Tibial artery (tissue), 4 donors: ENCODE measurements at regions not wholly inside any gene's neighbourhood (a gene's known extent, or its start where the extent isn't known, plus 50 kb on each side); places are given as distances from the start of the nearest gene placed in this dataset.
"Not testable (repeated sequence)": the region's sequence is repeated elsewhere in the genome, so short reads cannot be mapped to it uniquely, and the experiment has no call there.

Source experiments
- DNase-seq, 2 donors: peaks; one replicate each; pipeline ENCODE4 v3.0.0-alpha.2; 2019
- H3K27ac ChIP-seq, 2 donors: fragments of 200-600 bp; sonication (generic) in 1 of 2; 1 replicate in 1 of 2; 2 replicates in 1 of 2; pipeline ENCODE4 v1.5.1; 2018 to 2019; ENCODE audit warnings: mild to moderate bottlenecking in 1 of 2
- H3K27me3 ChIP-seq, 2 donors: fragments of 200-600 bp; sonication (generic) in 1 of 2; one replicate each; pipeline versions ENCODE4 v1.5.1 to v1.6.0; 2016 to 2019
- H3K36me3 ChIP-seq, 3 donors: fragments of 200-600 bp; sonication (generic) in 2 of 3; one replicate each; pipeline ENCODE4 v1.5.1; 2016 to 2019; ENCODE audit warnings: mild to moderate bottlenecking in 2 of 3
- H3K4me1 ChIP-seq, 4 donors: fragments of 200-600 bp; sonication (generic) in 2 of 4; 1 replicate in 3 of 4; 2 replicates in 1 of 4; pipeline ENCODE4 v1.5.1; 2016 to 2019
- H3K4me3 ChIP-seq, 2 donors: fragments of 200-600 bp; sonication (generic) in 1 of 2; 1 replicate in 1 of 2; 2 replicates in 1 of 2; pipeline ENCODE4 v1.5.1; 2018 to 2019; ENCODE audit warnings: mild to moderate bottlenecking in 2 of 2
- H3K9me3 ChIP-seq, 3 donors: fragments of 200-600 bp; sonication (generic) in 1 of 3; one replicate each; pipeline ENCODE4 v1.5.1; 2016 to 2019
- intact Hi-C: fragments of 100-400 bp; cut with DNase I; formaldehyde crosslinking; loops from one replicate; pipeline ENCODE4 v1.15.0; 2023; ENCODE audit warnings: low total_unique reads
- TF ChIP-seq, protein P1 (sequence below), 2 experiments: fragments of 200-600 bp in 1 of 2; fragments of 450-650 bp in 1 of 2; IDR thresholded peaks; one replicate each; pipeline ENCODE4 v1.5.1; 2017 to 2019; ENCODE audit warnings: antibody characterized with exemption in 2 of 2, mild to moderate bottlenecking in 1 of 2, moderate library complexity in 1 of 2

DNA sequence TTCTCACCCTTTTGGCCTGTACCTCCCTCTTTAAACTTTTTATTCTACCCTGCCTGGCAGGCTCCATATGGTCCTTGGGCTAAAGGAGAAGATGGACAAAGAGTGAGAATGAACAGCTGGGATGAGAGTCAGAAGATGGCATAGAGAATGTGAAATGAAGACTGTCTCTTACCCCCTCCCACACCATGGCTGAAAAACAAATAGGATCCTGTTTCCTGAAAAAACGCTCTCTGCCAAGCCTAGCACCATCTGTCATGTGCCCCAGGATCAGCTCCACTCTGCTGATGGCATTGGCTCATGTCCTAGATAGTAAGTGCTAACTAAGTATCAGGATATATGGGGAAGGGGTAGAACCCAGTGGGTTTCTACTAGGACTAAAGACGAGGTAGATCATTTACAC is 238.6 kb downstream of the MEX3B start:
- no peaks in the 10 kb centered on the region for H3K9me3 ChIP-seq
- H3K27me3 ChIP-seq = peaks cover 0 to 3% of the 10 kb centered on the region in 2 donors
- TF ChIP-seq, protein P1, sequence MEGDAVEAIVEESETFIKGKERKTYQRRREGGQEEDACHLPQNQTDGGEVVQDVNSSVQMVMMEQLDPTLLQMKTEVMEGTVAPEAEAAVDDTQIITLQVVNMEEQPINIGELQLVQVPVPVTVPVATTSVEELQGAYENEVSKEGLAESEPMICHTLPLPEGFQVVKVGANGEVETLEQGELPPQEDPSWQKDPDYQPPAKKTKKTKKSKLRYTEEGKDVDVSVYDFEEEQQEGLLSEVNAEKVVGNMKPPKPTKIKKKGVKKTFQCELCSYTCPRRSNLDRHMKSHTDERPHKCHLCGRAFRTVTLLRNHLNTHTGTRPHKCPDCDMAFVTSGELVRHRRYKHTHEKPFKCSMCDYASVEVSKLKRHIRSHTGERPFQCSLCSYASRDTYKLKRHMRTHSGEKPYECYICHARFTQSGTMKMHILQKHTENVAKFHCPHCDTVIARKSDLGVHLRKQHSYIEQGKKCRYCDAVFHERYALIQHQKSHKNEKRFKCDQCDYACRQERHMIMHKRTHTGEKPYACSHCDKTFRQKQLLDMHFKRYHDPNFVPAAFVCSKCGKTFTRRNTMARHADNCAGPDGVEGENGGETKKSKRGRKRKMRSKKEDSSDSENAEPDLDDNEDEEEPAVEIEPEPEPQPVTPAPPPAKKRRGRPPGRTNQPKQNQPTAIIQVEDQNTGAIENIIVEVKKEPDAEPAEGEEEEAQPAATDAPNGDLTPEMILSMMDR (IDR thresholded peaks at IDR 0.05) = no peak
- no peak overlapping the region for H3K4me3 ChIP-seq
- intact Hi-C loops = no loop called here
- H3K4me1 ChIP-seq = no peaks in the 10 kb centered on the region
- no peaks in the 10 kb centered on the region for H3K36me3 ChIP-seq
- no peak overlapping the region for H3K27ac ChIP-seq
- DNase-seq = no peak

DNA sequence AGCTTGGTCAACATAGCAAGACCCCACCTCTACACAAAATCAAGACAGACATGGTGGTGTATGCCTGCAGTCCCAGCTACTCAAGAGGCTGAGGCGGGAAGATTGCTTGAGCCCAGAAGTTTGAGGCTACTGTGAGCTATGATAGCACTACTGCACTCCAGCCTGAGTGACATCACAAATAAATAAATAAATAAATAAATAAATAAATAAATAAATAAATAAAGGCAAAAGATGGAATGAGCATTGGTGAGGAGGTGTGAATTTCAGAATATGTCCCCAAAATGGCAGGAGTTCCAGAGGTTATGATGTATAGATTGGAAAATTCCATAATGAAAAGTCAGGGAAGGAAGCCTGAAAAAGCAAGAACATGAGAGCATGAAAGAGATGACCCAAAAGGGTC is 249.9 kb downstream of the MEX3B start:
- Histone ChIP-seq H3K36me3 (no peaks in the 10 kb centered on the region), H3K27ac (no peak overlapping the region), H3K4me3 (no peak overlapping the region), H3K9me3 (no peaks in the 10 kb centered on the region), H3K27me3 (no peaks in the 10 kb centered on the region), H3K4me1 (no peaks in the 10 kb centered on the region)
- TF ChIP-seq, protein P1 (IDR thresholded peaks at IDR 0.05) = no peak
- DNase-seq = no peak
- intact Hi-C loops = no loop called here

DNA sequence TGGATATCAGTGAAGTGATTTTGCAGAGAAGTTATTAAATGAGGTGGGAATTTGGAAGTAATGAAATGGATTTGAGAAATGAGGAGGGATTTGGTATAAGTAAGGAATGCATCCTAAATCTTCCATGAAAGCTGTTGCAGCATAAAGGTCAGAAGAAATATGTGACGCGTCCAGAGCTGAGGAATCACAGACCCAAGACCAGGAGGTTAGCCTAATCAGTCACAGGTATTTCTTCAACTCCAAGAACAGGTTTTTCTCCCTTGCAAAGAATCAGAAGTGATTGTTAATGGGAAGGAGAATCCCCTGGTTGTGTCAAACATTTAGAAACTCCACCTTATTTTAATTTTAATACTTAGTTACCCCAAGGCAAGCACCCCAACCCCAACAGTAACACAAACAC is 253.2 kb downstream of the MEX3B start:
- Histone ChIP-seq H3K4me1 (no peaks in the 10 kb centered on the region), H3K27ac (no peak overlapping the region), H3K4me3 (no peak overlapping the region), H3K36me3 (no peaks in the 10 kb centered on the region), H3K9me3 (no peaks in the 10 kb centered on the region), H3K27me3 (peaks cover 0 to 14% of the 10 kb centered on the region in 2 donors)
- DNase-seq = no peak
- intact Hi-C loops = no loop called here
- TF ChIP-seq, protein P1 (IDR thresholded peaks at IDR 0.05) = no peak

DNA sequence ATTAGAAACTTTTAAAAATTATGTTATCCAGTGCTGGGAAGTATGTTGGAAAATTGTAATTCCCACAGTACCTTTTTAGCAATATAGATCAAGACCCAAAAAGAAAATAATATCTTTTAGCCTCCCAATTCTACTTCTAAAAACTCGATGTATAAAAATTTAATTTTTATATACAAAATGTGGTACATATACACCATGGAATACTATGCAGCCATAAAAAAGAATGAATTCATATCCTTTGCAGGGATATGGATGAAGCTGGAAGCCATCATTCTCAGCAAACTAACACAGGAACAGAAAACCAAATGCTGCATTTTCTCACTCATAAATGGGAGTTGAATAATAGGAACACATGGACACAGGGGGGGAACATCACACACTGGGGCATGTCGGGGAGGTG is 254.5 kb downstream of the MEX3B start:
- H3K36me3 ChIP-seq, DNase-seq, H3K4me3 ChIP-seq, H3K9me3 ChIP-seq, H3K4me1 ChIP-seq, intact Hi-C loops, H3K27ac ChIP-seq: not testable (repeated sequence)
- peaks cover 0 to 20% of the 10 kb centered on the region in 2 donors for H3K27me3 ChIP-seq

DNA sequence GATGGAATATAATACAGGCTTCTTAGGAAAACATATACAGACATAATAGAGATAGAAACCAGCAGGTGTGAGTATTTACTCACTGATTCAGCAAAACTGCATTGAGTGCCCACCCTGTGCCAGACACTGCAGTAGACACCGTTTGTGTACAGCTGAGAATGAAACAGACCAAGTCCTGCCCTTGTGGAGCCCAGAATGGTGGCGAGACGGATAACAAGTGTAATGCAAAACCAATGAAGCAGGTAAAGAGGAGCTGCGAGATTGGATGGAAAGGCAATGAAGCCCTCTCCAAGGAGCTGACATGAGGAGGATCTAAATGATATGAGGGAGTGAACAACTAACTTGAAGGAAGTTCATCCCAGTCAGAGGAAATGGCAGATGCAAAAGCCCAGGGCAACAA is 256.4 kb downstream of the MEX3B start:
- H3K9me3 ChIP-seq = no peaks in the 10 kb centered on the region
- no peak overlapping the region for H3K27ac ChIP-seq
- no peaks in the 10 kb centered on the region for H3K36me3 ChIP-seq
- H3K4me3 ChIP-seq = no peak overlapping the region
- no peaks in the 10 kb centered on the region for H3K4me1 ChIP-seq
- no peak for DNase-seq
- TF ChIP-seq, protein P1 (IDR thresholded peaks at IDR 0.05) = no peak
- intact Hi-C loops = no loop called here
- H3K27me3 ChIP-seq = peaks cover 0 to 23% of the 10 kb centered on the region in 2 donors

DNA sequence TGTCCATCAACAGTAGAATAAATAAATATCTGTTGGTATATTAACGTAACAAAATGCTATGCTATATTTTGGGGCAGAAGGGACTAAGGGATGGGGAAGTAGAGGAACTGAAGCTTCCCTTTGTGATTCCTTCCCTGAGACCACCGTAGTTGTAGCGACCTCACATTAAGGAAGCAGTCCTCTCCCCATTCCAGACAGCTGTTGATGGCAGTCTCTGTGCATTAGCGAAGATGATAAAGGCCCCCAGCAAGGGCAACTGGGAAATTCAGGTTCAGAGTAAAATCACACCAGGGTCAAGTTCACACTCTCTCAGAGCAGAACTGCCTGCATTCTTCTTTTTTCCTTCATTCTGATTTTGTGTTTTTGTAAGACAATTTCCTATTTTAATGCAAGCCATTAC is 259.0 kb downstream of the MEX3B start:
- TF ChIP-seq, protein P1 (IDR thresholded peaks at IDR 0.05) = no peak
- Histone ChIP-seq H3K27ac (no peak overlapping the region), H3K4me1 (no peaks in the 10 kb centered on the region), H3K9me3 (no peaks in the 10 kb centered on the region), H3K27me3 (peaks cover 0 to 25% of the 10 kb centered on the region in 2 donors), H3K4me3 (no peak overlapping the region), H3K36me3 (no peaks in the 10 kb centered on the region)
- intact Hi-C loops = no loop called here
- no peak for DNase-seq
